Calu3 (cell line): ENCODE measurements at regions not wholly inside any gene's neighbourhood (a gene's known extent, or its start where the extent isn't known, plus 50 kb on each side); places are given as distances from the start of the nearest gene placed in this dataset.

Experiments
- BruUV-seq: library from RNA; stranded (reverse); fragments of 400-500 nt; replicated peaks from 2 replicates; lab custom pipeline; 2021; lab: Mats Ljungman, UMichigan
- CTCF ChIA-PET: fragments of 300-600 bp; sonication (Branson Sonifier 250); formaldehyde crosslinking; loops from one replicate; lab custom pipeline; 2022; ENCODE audit warnings: antibody characterized with exemption; lab: Charles Lee
- DNase-seq: peaks from one replicate; pipeline ENCODE4 v3.0.0; 2022
- H3K27ac Mint-ChIP-seq: one replicate; pipeline ENCODE4 v1.8.0; 2022; ENCODE audit warnings: mixed read lengths; ENCODE audit not compliant: unreplicated experiment
- H3K27me3 Mint-ChIP-seq: one replicate; pipeline ENCODE4 v1.8.0; 2022; ENCODE audit warnings: mixed read lengths; ENCODE audit not compliant: unreplicated experiment
- H3K36me3 Mint-ChIP-seq: one replicate; pipeline ENCODE4 v1.8.0; 2022; ENCODE audit warnings: mild to moderate bottlenecking, moderate library complexity, mixed read lengths; ENCODE audit not compliant: insufficient read depth, unreplicated experiment
- H3K4me1 Mint-ChIP-seq: one replicate; pipeline ENCODE4 v1.8.0; 2022; ENCODE audit warnings: mild to moderate bottlenecking, low read depth, mixed read lengths; ENCODE audit not compliant: unreplicated experiment
- H3K4me3 Mint-ChIP-seq: one replicate; pipeline ENCODE4 v1.8.0; 2022; ENCODE audit warnings: mild to moderate bottlenecking, low read depth, moderate library complexity, mixed read lengths; ENCODE audit not compliant: unreplicated experiment
- H3K9me3 Mint-ChIP-seq: one replicate; pipeline ENCODE4 v1.8.0; 2022; ENCODE audit warnings: low read depth, mixed read lengths; ENCODE audit not compliant: unreplicated experiment
- CTCF ChIP-seq: fragments of 200-600 bp; IDR thresholded peaks from one replicate; pipeline ENCODE4 v1.8.0; 2022; ENCODE audit warnings: antibody characterized with exemption; ENCODE audit not compliant: unreplicated experiment
- intact Hi-C: fragments of 100-400 bp; cut with micrococcal nuclease; formaldehyde crosslinking; loops from one replicate; pipeline ENCODE4 v1.10.0; 2022; ENCODE audit not compliant: unreplicated experiment

- intact Hi-C loops: no loop called here
- BruUV-seq: no TSS peak
- Mint-ChIP-seq H3K36me3 (no peaks in the 10 kb centered on the region), H3K27ac (no peak overlapping the region), H3K9me3 (no peaks in the 10 kb centered on the region), H3K4me1 (no peaks in the 10 kb centered on the region), H3K27me3 (peaks cover 22% of the 10 kb centered on the region), H3K4me3 (no peak overlapping the region)
- DNase-seq: no peak
- TF ChIP-seq CTCF: no peak
- CTCF ChIA-PET: no interaction called here
These were observed 96.5 kb upstream of the PIEZO2 start for GRCh38 chr18:11245879-11246278.

DNA sequence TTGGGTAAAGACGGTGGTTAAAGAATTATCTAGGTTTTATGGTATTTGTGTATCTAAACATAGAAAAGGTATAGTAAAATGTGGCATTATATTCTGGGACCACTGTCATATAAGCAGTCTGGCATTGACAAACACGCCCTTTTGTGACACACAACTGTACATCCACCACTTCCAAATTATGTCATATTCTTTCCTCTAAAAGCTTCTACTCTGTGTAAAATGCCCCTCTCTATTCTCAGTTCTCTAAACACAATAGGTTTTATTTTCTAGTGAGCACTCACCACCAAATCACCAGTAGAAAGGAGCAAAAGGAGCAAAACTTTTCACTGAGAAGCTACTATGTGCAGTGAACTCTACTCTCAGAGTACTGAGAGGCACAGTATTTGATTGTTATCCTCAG, 88.1 kb upstream of the PIEZO2 start:
- no peak for DNase-seq
- Mint-ChIP-seq H3K36me3 (no peaks in the 10 kb centered on the region), H3K27me3 (peaks cover 52% of the 10 kb centered on the region), H3K9me3 (no peaks in the 10 kb centered on the region), H3K4me1 (no peaks in the 10 kb centered on the region), H3K4me3 (no peak overlapping the region), H3K27ac (no peak overlapping the region)
- TF ChIP-seq CTCF: no peak
- no TSS peak for BruUV-seq
- CTCF ChIA-PET: no interaction called here
- intact Hi-C loops: no loop called here

DNA sequence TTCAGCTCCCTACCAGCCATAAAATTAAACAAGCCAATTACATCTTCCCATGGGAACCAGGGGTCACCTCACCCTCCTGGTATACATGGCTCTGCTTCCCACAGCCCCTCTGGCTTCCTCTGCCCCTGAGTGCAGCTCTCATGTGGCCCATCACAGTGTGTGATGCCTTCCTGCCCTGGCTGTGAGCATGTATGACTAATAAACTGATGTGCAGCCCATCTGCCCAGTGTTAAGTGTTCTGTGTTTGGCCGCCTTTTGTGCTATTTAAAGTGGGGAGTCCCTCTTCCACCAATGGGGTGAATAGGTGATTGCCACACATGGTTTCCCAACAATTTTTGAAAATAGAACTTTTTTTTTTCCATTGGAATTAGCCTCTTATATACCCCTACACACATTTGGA, 87.7 kb upstream of the PIEZO2 start:
- H3K36me3 Mint-ChIP-seq: no peaks in the 10 kb centered on the region
- H3K4me1 Mint-ChIP-seq: no peaks in the 10 kb centered on the region
- H3K9me3 Mint-ChIP-seq: no peaks in the 10 kb centered on the region
- peaks cover 48% of the 10 kb centered on the region for H3K27me3 Mint-ChIP-seq
- no peak overlapping the region for H3K27ac Mint-ChIP-seq
- H3K4me3 Mint-ChIP-seq: no peak overlapping the region
- intact Hi-C loops: no loop called here
- no TSS peak for BruUV-seq
- no peak for DNase-seq
- CTCF ChIA-PET: no interaction called here
- TF ChIP-seq CTCF: no peak

- Mint-ChIP-seq H3K27me3 (peaks cover 57% of the 10 kb centered on the region), H3K4me3 (no peak overlapping the region), H3K4me1 (no peaks in the 10 kb centered on the region), H3K27ac (no peak overlapping the region), H3K36me3 (no peaks in the 10 kb centered on the region), H3K9me3 (no peaks in the 10 kb centered on the region)
- no peak for DNase-seq
- intact Hi-C loops: no loop called here
- no TSS peak for BruUV-seq
- CTCF ChIA-PET: no interaction called here
- no peak for TF ChIP-seq CTCF
These were observed 74.8 kb upstream of the PIEZO2 start for GRCh38 chr18:11224153-11224552.
